ENCODE measurements at regions not wholly inside any gene's neighbourhood (a gene's known extent, or its start where the extent isn't known, plus 50 kb on each side); places are given as distances from the start of the nearest gene placed in this dataset.
"Not testable (repeated sequence)": the region's sequence is repeated elsewhere in the genome, so short reads cannot be mapped to it uniquely, and the experiment has no call there.

DNA sequence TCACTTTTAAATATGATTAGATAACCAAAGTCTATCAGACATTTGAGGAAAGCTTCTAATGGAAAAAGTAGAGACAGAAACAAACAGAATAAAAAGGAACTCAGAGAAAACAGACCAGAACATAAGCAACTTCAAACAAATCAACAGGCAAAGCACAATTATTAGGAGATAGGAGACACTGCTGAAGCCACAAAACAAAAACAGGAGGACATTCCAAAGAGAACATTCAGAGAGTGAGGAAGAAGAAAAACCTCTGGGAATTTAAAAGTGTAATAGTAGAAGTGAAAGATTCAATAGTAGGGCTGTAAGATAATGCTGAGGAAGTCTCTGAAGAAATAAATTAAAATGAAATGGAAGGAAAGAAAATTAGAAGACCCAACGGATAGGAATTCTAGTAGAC is 83.2 kb upstream of the TBCA start:
- TF ChIP-seq, protein P1, sequence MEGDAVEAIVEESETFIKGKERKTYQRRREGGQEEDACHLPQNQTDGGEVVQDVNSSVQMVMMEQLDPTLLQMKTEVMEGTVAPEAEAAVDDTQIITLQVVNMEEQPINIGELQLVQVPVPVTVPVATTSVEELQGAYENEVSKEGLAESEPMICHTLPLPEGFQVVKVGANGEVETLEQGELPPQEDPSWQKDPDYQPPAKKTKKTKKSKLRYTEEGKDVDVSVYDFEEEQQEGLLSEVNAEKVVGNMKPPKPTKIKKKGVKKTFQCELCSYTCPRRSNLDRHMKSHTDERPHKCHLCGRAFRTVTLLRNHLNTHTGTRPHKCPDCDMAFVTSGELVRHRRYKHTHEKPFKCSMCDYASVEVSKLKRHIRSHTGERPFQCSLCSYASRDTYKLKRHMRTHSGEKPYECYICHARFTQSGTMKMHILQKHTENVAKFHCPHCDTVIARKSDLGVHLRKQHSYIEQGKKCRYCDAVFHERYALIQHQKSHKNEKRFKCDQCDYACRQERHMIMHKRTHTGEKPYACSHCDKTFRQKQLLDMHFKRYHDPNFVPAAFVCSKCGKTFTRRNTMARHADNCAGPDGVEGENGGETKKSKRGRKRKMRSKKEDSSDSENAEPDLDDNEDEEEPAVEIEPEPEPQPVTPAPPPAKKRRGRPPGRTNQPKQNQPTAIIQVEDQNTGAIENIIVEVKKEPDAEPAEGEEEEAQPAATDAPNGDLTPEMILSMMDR (IDR thresholded peaks at IDR 0.05), result no peak
- ATAC-seq (no peak), DNase-seq (no peak)
- Histone ChIP-seq H3K4me1 (no peaks in the 10 kb centered on the region), H3K36me3 (no peaks in the 10 kb centered on the region), H3K27ac (no peak overlapping the region), H3K27me3 (ENCODE audit: low read depth) (no peaks in the 10 kb centered on the region), H3K9me3 (no peaks in the 10 kb centered on the region), H3K4me3 (no peak overlapping the region)
- intact Hi-C loops (cut with DNase I), result no loop called here

DNA sequence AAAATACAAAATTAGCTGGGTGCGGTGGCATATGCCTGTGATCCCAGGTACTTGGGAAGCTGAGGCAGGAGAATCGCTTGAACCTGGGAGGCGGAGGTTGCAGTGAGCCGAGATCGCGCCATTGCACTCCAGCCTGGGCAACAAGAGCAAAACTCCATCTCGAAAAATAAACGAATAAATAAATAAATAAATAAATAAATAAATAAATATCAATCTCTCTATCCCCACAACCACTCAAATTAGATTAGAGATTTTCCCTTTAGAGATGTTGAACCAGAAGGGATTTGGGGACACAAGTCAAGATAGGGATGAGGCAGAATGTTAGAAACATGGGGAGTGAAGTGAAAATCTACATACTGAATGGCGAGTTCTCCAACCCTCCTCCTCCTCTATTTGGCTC is 82.5 kb upstream of the TBCA start:
- intact Hi-C loops (cut with DNase I); H3K4me1 ChIP-seq; H3K27ac ChIP-seq; H3K4me3 ChIP-seq; ATAC-seq; H3K36me3 ChIP-seq; H3K9me3 ChIP-seq; H3K27me3 ChIP-seq (ENCODE audit: low read depth); DNase-seq: not testable (repeated sequence)

DNA sequence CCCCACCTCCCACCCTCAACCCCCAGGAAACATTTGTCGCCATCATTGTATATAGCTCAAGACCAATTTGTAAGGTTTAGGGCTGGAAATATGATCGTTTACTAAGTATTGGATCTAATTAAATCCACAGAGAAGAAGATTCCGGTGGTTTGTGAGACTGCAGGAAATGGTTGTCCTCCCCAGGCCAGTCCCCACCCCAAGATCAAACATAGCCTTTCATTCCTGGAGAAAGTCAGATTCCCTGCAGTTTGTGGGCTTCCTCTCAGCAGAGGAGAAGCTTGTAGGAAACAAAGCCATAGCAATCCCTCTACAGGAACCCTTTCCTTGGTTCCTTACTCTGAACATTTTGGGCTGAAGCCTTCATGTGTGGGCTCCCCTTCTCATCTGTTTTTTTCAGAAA is 79.2 kb upstream of the TBCA start:
- TF ChIP-seq, protein P1 (IDR thresholded peaks at IDR 0.05), result no peak
- H3K4me3 ChIP-seq, result no peak overlapping the region
- ATAC-seq, result no peak
- peaks cover 14% of the 10 kb centered on the region for H3K4me1 ChIP-seq
- H3K27ac ChIP-seq, result no peak overlapping the region
- DNase-seq, result no peak
- intact Hi-C loops (cut with DNase I), result no loop called here
- no peaks in the 10 kb centered on the region for H3K36me3 ChIP-seq
- H3K27me3 ChIP-seq (ENCODE audit: low read depth), result peaks cover 27% of the 10 kb centered on the region
- no peaks in the 10 kb centered on the region for H3K9me3 ChIP-seq

DNA sequence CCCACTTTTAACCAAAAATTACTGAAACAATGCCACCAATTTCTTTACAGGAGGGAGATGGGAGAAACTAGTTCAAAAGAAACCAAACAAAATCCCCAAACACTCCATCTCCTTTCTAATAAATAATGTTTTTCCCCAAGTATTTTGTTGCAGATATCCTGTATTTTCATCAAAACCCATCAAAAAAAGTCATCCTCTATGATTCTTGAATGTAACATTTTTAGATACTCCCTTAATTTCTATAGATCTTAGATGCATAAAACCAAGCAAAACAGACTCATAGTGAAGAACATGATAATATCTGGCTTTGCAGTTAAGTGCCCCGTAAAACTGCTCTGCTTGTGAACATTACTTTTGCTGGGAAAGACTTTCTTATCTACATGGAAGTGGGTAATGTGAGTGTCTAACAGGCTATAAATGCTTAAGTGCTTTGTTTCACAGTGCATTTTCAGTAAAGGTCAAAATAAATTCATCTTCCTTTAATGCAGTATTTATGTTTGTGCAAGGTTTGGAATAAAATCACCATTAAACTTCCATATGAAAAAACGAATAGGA is 77.3 kb upstream of the TBCA start:
- no peak for DNase-seq
- no peak for ATAC-seq
- no peaks in the 10 kb centered on the region for H3K36me3 ChIP-seq
- peaks cover 14% of the 10 kb centered on the region for H3K4me1 ChIP-seq
- TF ChIP-seq, protein P1 (IDR thresholded peaks at IDR 0.05), result no peak
- peaks cover 27% of the 10 kb centered on the region for H3K27me3 ChIP-seq (ENCODE audit: low read depth)
- no peaks in the 10 kb centered on the region for H3K9me3 ChIP-seq
- no peak overlapping the region for H3K4me3 ChIP-seq
- H3K27ac ChIP-seq, result no peak overlapping the region
- intact Hi-C loops (cut with DNase I), result no loop called here

DNA sequence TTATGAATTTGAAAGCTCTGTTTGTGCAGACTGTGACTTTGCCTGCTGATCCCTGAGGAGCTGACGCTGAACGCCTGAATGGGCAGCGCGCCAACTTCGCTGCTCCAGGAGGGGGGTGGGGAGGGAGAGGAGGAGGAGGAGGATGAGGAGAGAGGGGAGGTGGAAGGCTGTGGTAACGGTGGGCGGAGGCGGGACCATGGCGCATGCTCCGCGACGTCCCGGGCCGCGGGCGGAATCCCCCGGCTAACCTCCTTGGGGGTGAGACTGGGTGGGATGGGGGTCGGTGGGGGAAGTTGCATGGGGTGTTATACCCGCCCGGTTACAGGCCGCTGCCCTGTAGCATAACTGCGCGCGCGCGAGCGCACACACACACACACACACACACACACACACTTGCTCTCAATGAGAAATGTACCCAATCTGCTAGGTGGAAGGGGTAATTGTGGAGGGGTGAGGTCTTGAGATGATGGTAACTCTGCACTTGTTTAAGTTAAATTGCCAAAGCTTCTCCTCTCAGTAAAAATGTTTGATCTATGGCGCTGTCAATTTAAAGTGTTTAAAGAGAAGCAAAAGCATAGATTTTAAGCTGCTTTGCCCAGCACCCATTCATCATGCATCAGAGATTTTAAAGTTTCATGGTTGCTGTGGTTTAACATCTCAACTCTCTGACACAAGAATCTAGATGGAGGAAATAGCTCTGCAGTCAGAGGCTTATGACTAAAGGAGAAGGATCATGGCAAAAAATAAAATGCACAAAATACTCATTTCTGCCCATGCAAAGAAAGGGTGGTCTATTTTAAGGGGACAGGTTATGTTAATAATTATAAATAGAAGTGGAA is 76.6 kb upstream of the TBCA start:
- intact Hi-C loops (cut with DNase I), result no loop called here
- H3K27me3 ChIP-seq (ENCODE audit: low read depth), result peaks cover 27% of the 10 kb centered on the region
- ATAC-seq (peak; percentile 59 to 70), DNase-seq (no peak)
- peaks cover 14% of the 10 kb centered on the region for H3K4me1 ChIP-seq
- TF ChIP-seq, protein P1 (IDR thresholded peaks at IDR 0.05), result no peak
- H3K36me3 ChIP-seq, result no peaks in the 10 kb centered on the region
- H3K4me3 ChIP-seq, result peak overlapping the region; percentile 62
- no peak overlapping the region for H3K27ac ChIP-seq
- no peaks in the 10 kb centered on the region for H3K9me3 ChIP-seq

DNA sequence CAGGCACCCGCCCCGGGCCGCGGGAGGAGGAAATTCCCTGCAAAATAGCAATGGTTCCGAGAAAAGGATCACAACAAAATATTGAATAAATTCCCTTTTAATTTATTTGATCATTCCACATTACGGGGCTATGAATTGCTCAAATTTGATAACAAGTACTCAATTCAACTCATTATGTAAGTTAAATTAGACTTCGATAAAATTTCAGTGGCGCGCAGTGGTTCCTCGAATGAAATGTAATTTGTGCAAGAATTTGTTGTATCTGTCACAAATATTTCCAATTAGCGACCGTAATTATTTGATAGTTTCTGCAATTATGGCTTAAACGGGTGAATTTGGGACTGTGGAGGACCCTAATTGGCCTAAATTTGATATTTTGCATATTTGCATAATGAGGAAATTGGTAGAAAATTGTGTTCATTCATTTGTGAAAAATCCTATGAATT is 76.0 kb upstream of the TBCA start:
- TF ChIP-seq, protein P1 (IDR thresholded peaks at IDR 0.05), result no peak
- peaks cover 27% of the 10 kb centered on the region for H3K27me3 ChIP-seq (ENCODE audit: low read depth)
- peaks cover 14% of the 10 kb centered on the region for H3K4me1 ChIP-seq
- peak overlapping the region; percentile 62 for H3K4me3 ChIP-seq
- ATAC-seq (no peak), DNase-seq (no peak)
- no peaks in the 10 kb centered on the region for H3K9me3 ChIP-seq
- no peak overlapping the region for H3K27ac ChIP-seq
- no peaks in the 10 kb centered on the region for H3K36me3 ChIP-seq
- intact Hi-C loops (cut with DNase I), result no loop called here
